ENCODE measurements at regions not wholly inside any gene's neighbourhood (a gene's known extent, or its start where the extent isn't known, plus 50 kb on each side); places are given as distances from the start of the nearest gene placed in this dataset.

GRCh38 chr18:73831688-73832087 is 315.9 kb downstream of the FBXO15 start:
- no peaks in the 10 kb centered on the region for H3K9me3 ChIP-seq (ENCODE audit: control insufficient read depth in 4 of 4, low read length in 3 of 4)
- no peak overlapping the region for H3K4me3 ChIP-seq (ENCODE audit: low read depth in 1 of 3, low read length in 3 of 3)
- no peak overlapping the region for H3K9ac ChIP-seq (ENCODE audit: low read depth in 1 of 2, low read length in 2 of 2)
- no peak for DNase-seq (ENCODE audit: low spot score)
- 70% methylated on average over 6 of the region's 6 CpGs for WGBS
- TF ChIP-seq CTCF (IDR thresholded peaks at IDR 0.05; ENCODE audit: low read depth, low read length, missing input control) (no peak), JUND (IDR thresholded peaks at IDR 0.05) (no peak), YY1 (IDR thresholded peaks at IDR 0.05) (no peak), TAF1 (conservative IDR thresholded peaks at IDR 0.05) (no peak), GABPA (IDR thresholded peaks at IDR 0.05 in 1 of 2, conservative IDR thresholded peaks at IDR 0.05 in 1 of 2) (no peak), HNF4G (IDR thresholded peaks at IDR 0.05) (no peak), REST (IDR thresholded peaks at IDR 0.05) (no peak)
- H3K36me3 ChIP-seq (ENCODE audit: control insufficient read depth in 4 of 4, insufficient read depth in 3 of 4, low read depth in 1 of 4, low read length in 3 of 4), result no peaks in the 10 kb centered on the region
- no peaks in the 10 kb centered on the region for H3K4me1 ChIP-seq (ENCODE audit: control insufficient read depth in 4 of 4, insufficient read depth in 4 of 4, low read length in 3 of 4)
- no peak overlapping the region for H3K27ac ChIP-seq (ENCODE audit: low read depth in 1 of 2, low read length in 2 of 2)
- peaks cover 0 to 2% (median 0%) of the 10 kb centered on the region in 4 donors for H3K27me3 ChIP-seq (ENCODE audit: control insufficient read depth in 4 of 4, insufficient read depth in 4 of 4, low read length in 3 of 4)

GRCh38 chr18:73829146-73829545 is 318.5 kb downstream of the FBXO15 start:
- H3K27me3 ChIP-seq (ENCODE audit: control insufficient read depth in 4 of 4, insufficient read depth in 4 of 4, low read length in 3 of 4), result peaks cover 0 to 2% (median 0%) of the 10 kb centered on the region in 4 donors
- no peak overlapping the region for H3K27ac ChIP-seq (ENCODE audit: low read depth in 1 of 2, low read length in 2 of 2)
- H3K9me3 ChIP-seq (ENCODE audit: control insufficient read depth in 4 of 4, low read length in 3 of 4), result no peaks in the 10 kb centered on the region
- no peak overlapping the region for H3K9ac ChIP-seq (ENCODE audit: low read depth in 1 of 2, low read length in 2 of 2)
- no peak for TF ChIP-seq ATF3 (IDR thresholded peaks at IDR 0.05)
- no peak for TF ChIP-seq RAD21 (IDR thresholded peaks at IDR 0.05)
- no peak for TF ChIP-seq JUND (IDR thresholded peaks at IDR 0.05)
- TF ChIP-seq RXRA (IDR thresholded peaks at IDR 0.05), result no peak
- no peak for TF ChIP-seq REST (IDR thresholded peaks at IDR 0.05)
- no peak for TF ChIP-seq EGR1 (IDR thresholded peaks at IDR 0.05; ENCODE audit: low read depth in 2 of 2)
- TF ChIP-seq CTCF (IDR thresholded peaks at IDR 0.05; ENCODE audit: low read depth, low read length, missing input control), result no peak
- no peak for TF ChIP-seq FOXA2 (IDR thresholded peaks at IDR 0.05)
- TF ChIP-seq TAF1 (conservative IDR thresholded peaks at IDR 0.05), result no peak
- no peak for TF ChIP-seq ZBTB33 (IDR thresholded peaks at IDR 0.05)
- TF ChIP-seq NR2F2 (IDR thresholded peaks at IDR 0.05), result no peak
- no peak for TF ChIP-seq HNF4G (IDR thresholded peaks at IDR 0.05)
- no peak for TF ChIP-seq MAX (IDR thresholded peaks at IDR 0.05)
- no peak for TF ChIP-seq SP1 (IDR thresholded peaks at IDR 0.05)
- no peak for TF ChIP-seq YY1 (IDR thresholded peaks at IDR 0.05)
- no peak for TF ChIP-seq FOXA1 (IDR thresholded peaks at IDR 0.05)
- TF ChIP-seq GABPA (IDR thresholded peaks at IDR 0.05 in 1 of 2, conservative IDR thresholded peaks at IDR 0.05 in 1 of 2), result no peak
- no peak for TF ChIP-seq HNF4A (conservative IDR thresholded peaks at IDR 0.05)
- WGBS, result 89% methylated on average over 7 of the region's 7 CpGs
- H3K36me3 ChIP-seq (ENCODE audit: control insufficient read depth in 4 of 4, insufficient read depth in 3 of 4, low read depth in 1 of 4, low read length in 3 of 4), result no peaks in the 10 kb centered on the region
- H3K4me1 ChIP-seq (ENCODE audit: control insufficient read depth in 4 of 4, insufficient read depth in 4 of 4, low read length in 3 of 4), result no peaks in the 10 kb centered on the region
- DNase-seq (ENCODE audit: low spot score), result no peak
- H3K4me3 ChIP-seq (ENCODE audit: low read depth in 1 of 3, low read length in 3 of 3), result no peak overlapping the region

Data from liver (tissue), 8 donors.